H9 (cell line): ENCODE measurements at regions not wholly inside any gene's neighbourhood (a gene's known extent, or its start where the extent isn't known, plus 50 kb on each side); places are given as distances from the start of the nearest gene placed in this dataset.
A peak's percentile ranks its signal among the peaks of the same experiment; 100 is the strongest.

ENCODE experiments used
- DNase-seq: peaks from one replicate; pipeline ENCODE4 v3.0.0-alpha.2; 2017
- H2AFZ ChIP-seq: one replicate; pipeline ENCODE4 v1.6.1; 2013; ENCODE audit warnings: mild to moderate bottlenecking, low read length, control low read depth, moderate library complexity
- H2AK5ac ChIP-seq: 2 replicates; pipeline ENCODE4 v1.6.1; 2013; ENCODE audit warnings: low read length, control low read depth, mixed read lengths; ENCODE audit not compliant: insufficient read length
- H2BK120ac ChIP-seq: one replicate; pipeline ENCODE4 v1.6.1; 2013; ENCODE audit warnings: low read depth, mild to moderate bottlenecking, low read length, control low read depth, inconsistent platforms; ENCODE audit not compliant: poor library complexity, severe bottlenecking
- H2BK12ac ChIP-seq: 2 replicates; pipeline ENCODE4 v1.6.1; 2013; ENCODE audit warnings: low read length, control low read depth, mixed read lengths, low read depth; ENCODE audit not compliant: insufficient read length
- H2BK15ac ChIP-seq: 2 replicates; pipeline ENCODE4 v1.6.1; 2013; ENCODE audit warnings: low read depth, low read length, control low read depth
- H2BK20ac ChIP-seq: one replicate; pipeline ENCODE4 v1.6.1; 2013; ENCODE audit warnings: low read depth, mild to moderate bottlenecking, low read length, control low read depth, inconsistent platforms; ENCODE audit not compliant: poor library complexity, severe bottlenecking
- H2BK5ac ChIP-seq: 2 replicates; pipeline ENCODE4 v1.6.1; 2013; ENCODE audit warnings: low read length, control low read depth, mixed read lengths; ENCODE audit not compliant: insufficient read length
- H3K14ac ChIP-seq: 2 replicates; pipeline ENCODE4 v1.6.1; 2013; ENCODE audit warnings: low read length, control low read depth; ENCODE audit not compliant: insufficient read depth
- H3K18ac ChIP-seq: 2 replicates; pipeline ENCODE4 v1.6.1; 2013; ENCODE audit warnings: low read depth, mild to moderate bottlenecking, mixed read lengths, low read length, control low read depth; ENCODE audit not compliant: insufficient read length
- H3K23ac ChIP-seq: 2 replicates; pipeline ENCODE4 v1.6.1; 2013; ENCODE audit warnings: low read length, control low read depth, mixed read lengths, low read depth; ENCODE audit not compliant: insufficient read length
- H3K23me2 ChIP-seq: 2 replicates; pipeline ENCODE4 v1.6.1; 2013; ENCODE audit warnings: low read depth, mild to moderate bottlenecking, mixed read lengths, low read length, control low read depth; ENCODE audit not compliant: insufficient read length, poor library complexity, severe bottlenecking
- H3K27ac ChIP-seq: 2 replicates; pipeline ENCODE4 v1.5.1; 2013; ENCODE audit warnings: low read length, control low read depth, mixed read lengths, low read depth; ENCODE audit not compliant: insufficient read length
- H3K27me3 ChIP-seq: 2 replicates; pipeline ENCODE4 v1.6.1; 2013; ENCODE audit warnings: low read length, control low read depth, inconsistent platforms; ENCODE audit not compliant: insufficient read depth
- H3K4ac ChIP-seq: 2 replicates; pipeline ENCODE4 v1.6.1; 2013; ENCODE audit warnings: low read depth, mild to moderate bottlenecking, control low read depth, inconsistent platforms, low read length, moderate library complexity
- H3K4me1 ChIP-seq: 2 replicates; pipeline ENCODE4 v1.6.1; 2013; ENCODE audit warnings: low read length, control low read depth, inconsistent platforms; ENCODE audit not compliant: insufficient read depth
- H3K4me2 ChIP-seq: 2 replicates; pipeline ENCODE4 v1.6.1; 2013; ENCODE audit warnings: low read length, control low read depth, mixed read lengths; ENCODE audit not compliant: insufficient read length, insufficient read depth
- H3K56ac ChIP-seq: 2 replicates; pipeline ENCODE4 v1.6.1; 2013; ENCODE audit warnings: low read depth, mild to moderate bottlenecking, mixed read lengths, low read length, control low read depth; ENCODE audit not compliant: insufficient read length
- H3K79me1 ChIP-seq: 2 replicates; pipeline ENCODE4 v1.6.1; 2013; ENCODE audit warnings: low read depth, mild to moderate bottlenecking, moderate library complexity, low read length, control low read depth, inconsistent platforms; ENCODE audit not compliant: insufficient read depth, poor library complexity, severe bottlenecking
- H3K79me2 ChIP-seq: 2 replicates; pipeline ENCODE4 v1.6.1; 2013; ENCODE audit warnings: low read length, control low read depth, inconsistent platforms; ENCODE audit not compliant: insufficient read depth
- H3K9ac ChIP-seq: 2 replicates; pipeline ENCODE4 v1.6.1; 2013; ENCODE audit warnings: low read length, control low read depth, mixed read lengths; ENCODE audit not compliant: insufficient read length; ENCODE audit errors: extremely low read depth
- H3K9me3 ChIP-seq: one replicate; pipeline ENCODE4 v1.6.1; 2013; ENCODE audit warnings: low read depth, low read length, inconsistent platforms; ENCODE audit not compliant: control insufficient read depth
- H3T11ph ChIP-seq: one replicate; pipeline ENCODE4 v1.6.1; 2013; ENCODE audit warnings: mild to moderate bottlenecking, low read length, control low read depth, inconsistent platforms
- H4K20me1 ChIP-seq: one replicate; pipeline ENCODE4 v1.6.1; 2013; ENCODE audit not compliant: control insufficient read depth, insufficient read length, insufficient read depth
- H4K5ac ChIP-seq: 2 replicates; pipeline ENCODE4 v1.6.1; 2013; ENCODE audit warnings: low read depth, mild to moderate bottlenecking, mixed read lengths, low read length, control low read depth; ENCODE audit not compliant: insufficient read length
- H4K8ac ChIP-seq: replicated peaks from 2 replicates; pipeline ENCODE4 v1.6.1; 2013; ENCODE audit warnings: low read length, control low read depth, mixed read lengths, low read depth; ENCODE audit not compliant: insufficient read length
- H4K91ac ChIP-seq: 2 replicates; pipeline ENCODE4 v1.6.1; 2013; ENCODE audit warnings: low read depth, mild to moderate bottlenecking, moderate library complexity, mixed read lengths, low read length, control low read depth; ENCODE audit not compliant: insufficient read length
- H3K27ac Mint-ChIP-seq, 3 experiments: 2 replicates in 2 of 3; 3 replicates in 1 of 3; pipeline ENCODE4 v1.8.0; 2020 to 2021; ENCODE audit warnings: mixed read lengths in 3 of 3, mild to moderate bottlenecking in 1 of 3, moderate library complexity in 1 of 3
- H3K27me3 Mint-ChIP-seq: 2 replicates; pipeline ENCODE4 v1.8.0; 2021; ENCODE audit warnings: low read depth, mild to moderate bottlenecking, moderate library complexity, mixed read lengths
- H3K36me3 Mint-ChIP-seq, 3 experiments: 2 replicates in 2 of 3; 3 replicates in 1 of 3; pipeline ENCODE4 v1.8.0; 2020 to 2021; ENCODE audit warnings: low read depth in 3 of 3, mixed read lengths in 3 of 3; ENCODE audit not compliant: insufficient read depth in 1 of 3
- H3K4me1 Mint-ChIP-seq, 2 experiments: 2 replicates each; pipeline ENCODE4 v1.8.0; 2020; ENCODE audit warnings: mixed read lengths in 2 of 2
- H3K4me3 Mint-ChIP-seq, 2 experiments: 2 replicates in 1 of 2; 3 replicates in 1 of 2; pipeline ENCODE4 v1.8.0; 2020 to 2021; ENCODE audit warnings: mild to moderate bottlenecking in 2 of 2, mixed read lengths in 2 of 2, moderate library complexity in 1 of 2
- H3K9me3 Mint-ChIP-seq, 2 experiments: 2 replicates in 1 of 2; 3 replicates in 1 of 2; pipeline ENCODE4 v1.8.0; 2020; ENCODE audit warnings: mild to moderate bottlenecking in 2 of 2, mixed read lengths in 2 of 2, moderate library complexity in 1 of 2
- WGBS: extraction: QIAGEN DNeasy Blood & Tissue Kit; methylation state at CpG from one replicate; pipeline ENCODE4 v1.1.7; 2013; ENCODE audit warnings: missing lambda C conversion rate, low lambda C conversion rate, mixed read lengths; ENCODE audit not compliant: insufficient read length; ENCODE audit errors: extremely low coverage; 5-methylcytosine and 5-hydroxymethylcytosine counted together
- TF ChIP-seq, protein P1 (sequence below): fragments of 200-600 bp; sonication (generic); conservative IDR thresholded peaks from 3 replicates; pipeline ENCODE4 v1.8.0; 2021; ENCODE audit warnings: antibody characterized with exemption, mild to moderate bottlenecking

DNA sequence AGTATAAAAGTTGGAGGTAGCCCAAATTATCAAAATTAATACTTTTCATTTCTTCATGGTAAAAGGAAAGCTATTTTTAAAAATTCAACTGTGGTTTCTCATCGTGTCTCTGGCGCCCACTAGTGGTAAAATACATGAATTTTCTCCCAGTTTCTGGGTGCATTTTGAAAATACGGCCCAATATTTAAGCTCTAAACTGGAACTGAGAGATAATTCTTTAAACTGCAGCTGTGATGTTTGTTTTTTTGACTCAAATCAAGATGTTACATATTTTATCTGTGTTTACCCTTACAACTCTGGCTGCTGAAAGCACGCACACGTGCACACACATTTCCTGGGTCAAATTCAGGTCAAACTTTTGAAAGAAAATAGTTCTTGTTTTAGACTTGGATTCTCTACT is 123.9 kb upstream of the ACSL4 start:
- H2BK15ac ChIP-seq: no peak overlapping the region
- no peak overlapping the region for H3K9ac ChIP-seq
- no peak overlapping the region for H2BK120ac ChIP-seq
- no peak overlapping the region for H3K18ac ChIP-seq
- H3K23me2 ChIP-seq: no peaks in the 10 kb centered on the region
- no peaks in the 10 kb centered on the region for H3K79me1 ChIP-seq
- H4K91ac ChIP-seq: no peak overlapping the region
- H3K4me1 ChIP-seq: no peaks in the 10 kb centered on the region; the same call in 1 of the 2 replicates
- no peak overlapping the region for H2AFZ ChIP-seq
- no peak overlapping the region for H4K8ac ChIP-seq
- no peak overlapping the region for H2BK20ac ChIP-seq
- no peak overlapping the region for H3T11ph ChIP-seq
- peaks cover 4 to 8% (median 6%) of the 10 kb centered on the region in 3 experiments for H3K36me3 Mint-ChIP-seq
- no peak overlapping the region for H3K14ac ChIP-seq
- no peak overlapping the region for H4K5ac ChIP-seq
- H3K27me3 Mint-ChIP-seq: no peaks in the 10 kb centered on the region; the same call in 1 of the 2 replicates
- H3K56ac ChIP-seq: no peak overlapping the region
- no peak overlapping the region for H2BK12ac ChIP-seq
- H3K9me3 ChIP-seq: no peaks in the 10 kb centered on the region
- WGBS: no CpG with 5 or more reads among the region's 5 CpGs
- TF ChIP-seq, protein P1, sequence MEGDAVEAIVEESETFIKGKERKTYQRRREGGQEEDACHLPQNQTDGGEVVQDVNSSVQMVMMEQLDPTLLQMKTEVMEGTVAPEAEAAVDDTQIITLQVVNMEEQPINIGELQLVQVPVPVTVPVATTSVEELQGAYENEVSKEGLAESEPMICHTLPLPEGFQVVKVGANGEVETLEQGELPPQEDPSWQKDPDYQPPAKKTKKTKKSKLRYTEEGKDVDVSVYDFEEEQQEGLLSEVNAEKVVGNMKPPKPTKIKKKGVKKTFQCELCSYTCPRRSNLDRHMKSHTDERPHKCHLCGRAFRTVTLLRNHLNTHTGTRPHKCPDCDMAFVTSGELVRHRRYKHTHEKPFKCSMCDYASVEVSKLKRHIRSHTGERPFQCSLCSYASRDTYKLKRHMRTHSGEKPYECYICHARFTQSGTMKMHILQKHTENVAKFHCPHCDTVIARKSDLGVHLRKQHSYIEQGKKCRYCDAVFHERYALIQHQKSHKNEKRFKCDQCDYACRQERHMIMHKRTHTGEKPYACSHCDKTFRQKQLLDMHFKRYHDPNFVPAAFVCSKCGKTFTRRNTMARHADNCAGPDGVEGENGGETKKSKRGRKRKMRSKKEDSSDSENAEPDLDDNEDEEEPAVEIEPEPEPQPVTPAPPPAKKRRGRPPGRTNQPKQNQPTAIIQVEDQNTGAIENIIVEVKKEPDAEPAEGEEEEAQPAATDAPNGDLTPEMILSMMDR: peak; percentile 96
- no peak overlapping the region for H3K4ac ChIP-seq
- no peak overlapping the region for H3K27ac ChIP-seq
- H3K79me2 ChIP-seq: no peaks in the 10 kb centered on the region
- H3K27me3 ChIP-seq: no peaks in the 10 kb centered on the region
- H4K20me1 ChIP-seq: no peaks in the 10 kb centered on the region
- no peak overlapping the region for H3K4me3 Mint-ChIP-seq
- peaks cover 10 to 20% of the 10 kb centered on the region in 2 experiments for H3K4me1 Mint-ChIP-seq
- H2BK5ac ChIP-seq: no peak overlapping the region
- H3K27ac Mint-ChIP-seq: no peak overlapping the region
- H3K23ac ChIP-seq: no peak overlapping the region
- no peak overlapping the region for H2AK5ac ChIP-seq
- DNase-seq: no peak
- peaks cover 7 to 10% of the 10 kb centered on the region in 2 experiments; a peak in 4 of 5 replicates for H3K9me3 Mint-ChIP-seq
- H3K4me2 ChIP-seq: no peak overlapping the region
